ENCODE measurements at regions not wholly inside any gene's neighbourhood (a gene's known extent, or its start where the extent isn't known, plus 50 kb on each side); places are given as distances from the start of the nearest gene placed in this dataset.

DNA sequence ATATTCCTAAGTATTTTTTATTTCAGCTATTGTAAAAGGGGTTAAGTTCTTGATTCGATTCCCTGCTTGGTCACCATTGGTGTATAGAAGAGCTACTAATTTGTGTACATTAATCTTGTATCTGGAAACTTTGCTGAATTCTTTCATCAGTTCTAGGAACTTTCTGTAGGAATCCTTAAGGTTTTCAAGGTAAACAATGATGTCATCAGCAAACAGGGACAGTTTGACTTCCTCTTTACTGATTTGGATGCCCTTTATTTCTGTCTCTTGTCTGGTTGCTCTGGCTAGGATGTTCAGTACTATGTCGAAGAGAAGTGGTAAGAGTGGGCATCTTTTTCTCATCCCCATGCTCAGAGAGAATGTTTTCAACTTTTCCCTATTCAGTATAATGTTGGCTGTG is 252.7 kb downstream of the NR4A2 start:
- 86 to 87% methylated on average over 2 of the region's 2 CpGs for WGBS, 2 donors (ENCODE audit: low coverage in 1 of 2)
- TF ChIP-seq POLR2AphosphoS5 (IDR thresholded peaks at IDR 0.05) (no peak), POLR2A (IDR thresholded peaks at IDR 0.05) (no peak), EP300 (IDR thresholded peaks at IDR 0.05; ENCODE audit: low read depth) (no peak)
- TF ChIP-seq, protein P1, sequence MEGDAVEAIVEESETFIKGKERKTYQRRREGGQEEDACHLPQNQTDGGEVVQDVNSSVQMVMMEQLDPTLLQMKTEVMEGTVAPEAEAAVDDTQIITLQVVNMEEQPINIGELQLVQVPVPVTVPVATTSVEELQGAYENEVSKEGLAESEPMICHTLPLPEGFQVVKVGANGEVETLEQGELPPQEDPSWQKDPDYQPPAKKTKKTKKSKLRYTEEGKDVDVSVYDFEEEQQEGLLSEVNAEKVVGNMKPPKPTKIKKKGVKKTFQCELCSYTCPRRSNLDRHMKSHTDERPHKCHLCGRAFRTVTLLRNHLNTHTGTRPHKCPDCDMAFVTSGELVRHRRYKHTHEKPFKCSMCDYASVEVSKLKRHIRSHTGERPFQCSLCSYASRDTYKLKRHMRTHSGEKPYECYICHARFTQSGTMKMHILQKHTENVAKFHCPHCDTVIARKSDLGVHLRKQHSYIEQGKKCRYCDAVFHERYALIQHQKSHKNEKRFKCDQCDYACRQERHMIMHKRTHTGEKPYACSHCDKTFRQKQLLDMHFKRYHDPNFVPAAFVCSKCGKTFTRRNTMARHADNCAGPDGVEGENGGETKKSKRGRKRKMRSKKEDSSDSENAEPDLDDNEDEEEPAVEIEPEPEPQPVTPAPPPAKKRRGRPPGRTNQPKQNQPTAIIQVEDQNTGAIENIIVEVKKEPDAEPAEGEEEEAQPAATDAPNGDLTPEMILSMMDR (IDR thresholded peaks at IDR 0.05), result no peak
- Histone ChIP-seq H3K36me3 (no peaks in the 10 kb centered on the region), H3K27ac (no peak overlapping the region), H3K4me3 (no peak overlapping the region), H3K9me3 (peaks cover 0 to 3% of the 10 kb centered on the region in 2 donors), H3K27me3 (no peaks in the 10 kb centered on the region), H3K4me1 (no peaks in the 10 kb centered on the region)
- no peak for DNase-seq
- in situ Hi-C loops (cut with MboI; ENCODE audit: low pct_ligation_motif_present in 1 of 4, low pct_unique_long_range_greater_than_20kb in 1 of 4, low sequenced_read_pairs in 3 of 4) (no loop called here), intact Hi-C loops (cut with DNase I; ENCODE audit: low total_unique reads) (no loop called here)

DNA sequence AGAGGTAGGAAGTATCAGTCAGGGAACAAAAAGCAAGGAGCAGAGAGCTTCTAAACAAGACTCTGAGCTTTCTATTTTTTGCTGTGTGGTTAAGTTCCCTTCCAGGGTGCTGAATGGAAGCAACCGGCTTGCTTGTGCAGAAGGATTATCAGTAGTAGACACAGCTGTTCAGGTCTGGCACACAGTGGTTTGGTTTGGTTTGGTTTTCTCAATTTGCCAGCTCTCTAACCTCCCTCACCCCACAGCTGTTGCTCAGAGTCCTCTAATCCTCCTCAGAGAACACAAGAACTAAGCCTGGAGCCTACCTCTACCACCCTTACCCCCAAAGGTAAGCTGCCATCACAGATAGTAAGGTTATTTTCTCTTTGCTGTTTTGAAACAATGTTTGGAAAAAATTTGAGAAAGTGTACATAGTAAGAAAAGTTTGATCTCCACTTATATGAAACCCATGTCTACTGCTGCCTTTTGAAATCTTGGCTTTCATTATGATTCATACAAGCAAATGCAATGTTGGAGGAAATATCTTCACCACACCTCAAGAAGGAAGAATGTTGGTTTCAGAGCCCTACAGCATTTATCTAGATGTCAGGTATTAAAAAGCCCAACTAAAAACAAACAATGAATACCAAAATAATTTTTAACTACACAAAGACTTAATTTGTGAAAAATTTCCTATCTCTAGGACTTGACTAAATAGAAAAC is 255.3 kb downstream of the NR4A2 start:
- no peak overlapping the region for H3K4me3 ChIP-seq
- H3K27ac ChIP-seq, result no peak overlapping the region
- DNase-seq, result no peak
- TF ChIP-seq EP300 (IDR thresholded peaks at IDR 0.05; ENCODE audit: low read depth) (no peak), POLR2AphosphoS5 (IDR thresholded peaks at IDR 0.05) (no peak), POLR2A (IDR thresholded peaks at IDR 0.05) (no peak)
- TF ChIP-seq, protein P1 (IDR thresholded peaks at IDR 0.05), result no peak
- H3K4me1 ChIP-seq, result no peaks in the 10 kb centered on the region
- in situ Hi-C loops (cut with MboI; ENCODE audit: low pct_ligation_motif_present in 1 of 4, low pct_unique_long_range_greater_than_20kb in 1 of 4, low sequenced_read_pairs in 3 of 4), result no loop called here
- intact Hi-C loops (cut with DNase I; ENCODE audit: low total_unique reads), result no loop called here
- H3K9me3 ChIP-seq, result no peaks in the 10 kb centered on the region
- no peaks in the 10 kb centered on the region for H3K36me3 ChIP-seq
- H3K27me3 ChIP-seq, result no peaks in the 10 kb centered on the region
- 63 to 76% methylated on average over 1 of the region's 1 CpG for WGBS, 2 donors (ENCODE audit: low coverage in 1 of 2)

DNA sequence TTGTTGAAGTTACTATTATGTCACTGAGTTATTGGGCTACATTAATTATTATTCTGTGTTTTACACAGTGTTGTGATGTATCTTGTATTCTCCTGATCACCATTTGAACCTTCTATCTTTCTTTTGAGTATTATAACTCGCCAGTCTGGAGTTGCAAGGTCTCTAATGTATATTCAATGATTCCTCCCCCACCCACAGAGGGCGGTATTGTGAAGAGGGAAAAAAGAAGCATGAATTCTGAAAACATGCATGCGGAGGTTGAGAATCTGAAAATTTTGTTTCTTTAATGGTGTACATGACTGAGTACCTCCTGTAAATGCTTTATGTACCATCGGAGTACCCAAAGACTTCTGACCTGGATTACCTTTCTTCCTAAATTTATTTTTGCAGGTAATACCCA is 266.6 kb downstream of the NR4A2 start:
- intact Hi-C loops (cut with DNase I; ENCODE audit: low total_unique reads) (no loop called here), in situ Hi-C loops (cut with MboI; ENCODE audit: low pct_ligation_motif_present in 1 of 4, low pct_unique_long_range_greater_than_20kb in 1 of 4, low sequenced_read_pairs in 3 of 4) (no loop called here)
- Histone ChIP-seq H3K4me1 (no peaks in the 10 kb centered on the region), H3K4me3 (no peak overlapping the region), H3K36me3 (no peaks in the 10 kb centered on the region), H3K9me3 (no peaks in the 10 kb centered on the region), H3K27ac (no peak overlapping the region), H3K27me3 (no peaks in the 10 kb centered on the region)
- DNase-seq, result no peak
- WGBS, 2 donors (ENCODE audit: low coverage in 1 of 2), result 60 to 76% methylated on average over 4 of the region's 4 CpGs
- TF ChIP-seq POLR2AphosphoS5 (IDR thresholded peaks at IDR 0.05), result no peak
- TF ChIP-seq, protein P1 (IDR thresholded peaks at IDR 0.05), result peak in 4 of 5 experiments; percentile 16 to 32 (median 30)

DNA sequence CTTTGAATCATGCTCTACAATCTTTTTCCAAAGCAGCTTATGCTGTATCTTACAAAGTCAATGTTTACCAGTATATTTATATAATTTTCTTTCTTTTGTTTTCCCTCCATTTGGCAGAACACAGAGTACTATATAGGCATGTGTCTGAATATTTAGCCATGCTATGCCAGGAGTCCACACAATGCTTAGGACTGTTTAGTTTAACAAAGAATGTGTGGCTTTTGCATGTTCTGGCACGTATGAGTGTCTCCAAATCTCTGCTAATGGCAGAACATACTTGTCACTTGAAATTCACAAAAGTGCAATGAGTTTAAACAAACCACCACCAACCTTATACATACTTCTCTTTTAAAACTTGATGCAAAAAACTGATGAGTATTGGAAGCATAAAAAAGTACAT is 268.0 kb downstream of the NR4A2 start:
- in situ Hi-C loops (cut with MboI; ENCODE audit: low pct_ligation_motif_present in 1 of 4, low pct_unique_long_range_greater_than_20kb in 1 of 4, low sequenced_read_pairs in 3 of 4), result no loop called here
- TF ChIP-seq POLR2A (IDR thresholded peaks at IDR 0.05) (no peak), POLR2AphosphoS5 (IDR thresholded peaks at IDR 0.05) (no peak), EP300 (IDR thresholded peaks at IDR 0.05; ENCODE audit: low read depth) (no peak)
- TF ChIP-seq, protein P1 (IDR thresholded peaks at IDR 0.05), result no peak
- no peak overlapping the region for H3K4me3 ChIP-seq
- H3K27ac ChIP-seq, result no peak overlapping the region
- 63 to 74% methylated on average over 1 of the region's 1 CpG for WGBS, 2 donors (ENCODE audit: low coverage in 1 of 2)
- no peaks in the 10 kb centered on the region for H3K9me3 ChIP-seq
- no peaks in the 10 kb centered on the region for H3K27me3 ChIP-seq
- H3K4me1 ChIP-seq, result no peaks in the 10 kb centered on the region
- intact Hi-C loops (cut with DNase I; ENCODE audit: low total_unique reads), result no loop called here
- DNase-seq, result no peak
- H3K36me3 ChIP-seq, result no peaks in the 10 kb centered on the region
